B cell (primary cell): ENCODE measurements at regions not wholly inside any gene's neighbourhood (a gene's known extent, or its start where the extent isn't known, plus 50 kb on each side); places are given as distances from the start of the nearest gene placed in this dataset.

ENCODE experiments used
- ATAC-seq: fragments of 200-7000 bp; cut with Tn5 transposase; one replicate; pipeline ENCODE4 v1.10.0; 2021; ENCODE audit warnings: low read depth, mild to moderate bottlenecking, moderate number of reproducible peaks, moderate library complexity
- CTCF ChIA-PET: fragments of 350-600 bp; sonication (Branson Sonifier 250); formaldehyde crosslinking; loops from one replicate; lab custom pipeline; 2021; ENCODE audit warnings: antibody characterized with exemption, inconsistent platforms; lab: Charles Lee
- POLR2A ChIA-PET: fragments of 350-600 bp; sonication (Branson Sonifier 250); formaldehyde crosslinking; loops from one replicate; lab custom pipeline; 2021; ENCODE audit warnings: antibody characterized with exemption; lab: Charles Lee
- DNase-seq: peaks from one replicate; pipeline ENCODE4 v3.0.0; 2013
- H2AFZ ChIP-seq: 2 replicates; pipeline ENCODE4 v1.6.1; 2012; ENCODE audit warnings: mild to moderate bottlenecking, low read depth, low read length; ENCODE audit not compliant: insufficient read depth, poor library complexity, severe bottlenecking
- H3K27ac ChIP-seq, 2 donors: 1 replicate in 1 of 2; 2 replicates in 1 of 2; pipeline ENCODE4 v1.5.1; 2012 to 2013; ENCODE audit warnings: low read length in 2 of 2, mild to moderate bottlenecking in 2 of 2, moderate library complexity in 1 of 2
- H3K27me3 ChIP-seq, 4 experiments: fragments of 200-600 bp in 1 of 4; sonication (generic) in 1 of 4; replicated peaks in 1 of 4; 1 replicate in 2 of 4; 2 replicates in 2 of 4; pipeline versions ENCODE4 v1.6.1 to v1.7.0; 2013 to 2016; ENCODE audit warnings: low read length in 3 of 4, mild to moderate bottlenecking in 2 of 4, mixed read lengths in 1 of 4, moderate library complexity in 1 of 4; ENCODE audit not compliant: insufficient read depth in 4 of 4, control insufficient read depth in 3 of 4; ENCODE audit errors: control extremely low read depth in 1 of 4
- H3K36me3 ChIP-seq, 2 experiments: replicated peaks in 1 of 2; 1 replicate in 1 of 2; 2 replicates in 1 of 2; pipeline versions ENCODE4 v1.6.1 to v1.7.1; 2013; ENCODE audit warnings: low read length in 1 of 2; ENCODE audit not compliant: insufficient read depth in 2 of 2, control insufficient read depth in 1 of 2; ENCODE audit errors: control extremely low read depth in 1 of 2, extremely low read depth in 1 of 2
- H3K4me1 ChIP-seq, 2 donors: fragments of 200-600 bp in 1 of 2; sonication (generic) in 1 of 2; 1 replicate in 1 of 2; 2 replicates in 1 of 2; pipeline versions ENCODE4 v1.5.1 to v1.6.1; 2013 to 2017; ENCODE audit warnings: low read length in 2 of 2; ENCODE audit not compliant: control insufficient read depth in 2 of 2, insufficient read depth in 2 of 2
- H3K4me2 ChIP-seq: replicated peaks from 2 replicates; pipeline ENCODE3; 2012; ENCODE audit warnings: mild to moderate bottlenecking, low read depth, low read length; ENCODE audit not compliant: poor library complexity, severe bottlenecking
- H3K4me3 ChIP-seq, 5 experiments: fragments of 200-600 bp in 1 of 5; sonication (generic) in 1 of 5; 1 replicate in 3 of 5; 2 replicates in 2 of 5; pipeline versions ENCODE4 v1.5.1 to v1.7.0; 2011 to 2016; ENCODE audit warnings: low read length in 4 of 5, mild to moderate bottlenecking in 4 of 5, low read depth in 2 of 5, control low read depth in 1 of 5, moderate library complexity in 1 of 5; ENCODE audit not compliant: insufficient read depth in 1 of 5; ENCODE audit errors: control extremely low read depth in 1 of 5, extremely low read depth in 1 of 5
- H3K79me2 ChIP-seq: fragments of 200-600 bp; sonication (generic); one replicate; pipeline ENCODE4 v1.6.0; 2016; ENCODE audit warnings: low read length; ENCODE audit not compliant: control insufficient read depth, insufficient read depth
- H3K9ac ChIP-seq: fragments of 200-600 bp; sonication (generic); 2 replicates; pipeline ENCODE4 v1.6.1; 2017; ENCODE audit warnings: mild to moderate bottlenecking, low read length, moderate library complexity
- H3K9me3 ChIP-seq, 3 donors: one replicate each; pipeline versions ENCODE4 v1.6.1 to v1.7.1; 2013; ENCODE audit warnings: low read length in 2 of 3; ENCODE audit not compliant: control insufficient read depth in 2 of 3, insufficient read depth in 1 of 3; ENCODE audit errors: control extremely low read depth in 1 of 3
- H4K20me1 ChIP-seq: 2 replicates; pipeline ENCODE4 v1.6.0; 2012; ENCODE audit warnings: mild to moderate bottlenecking, low read length; ENCODE audit not compliant: insufficient read depth, control insufficient read depth, poor library complexity, severe bottlenecking
- H3K27ac Mint-ChIP-seq: one replicate; pipeline ENCODE4 v1.8.0; 2021; ENCODE audit warnings: mixed read lengths
- H3K27me3 Mint-ChIP-seq: one replicate; pipeline ENCODE4 v1.8.0; 2021; ENCODE audit warnings: mixed read lengths
- H3K4me1 Mint-ChIP-seq: one replicate; pipeline ENCODE4 v1.8.0; 2021; ENCODE audit warnings: mixed read lengths
- H3K4me3 Mint-ChIP-seq: one replicate; pipeline ENCODE4 v1.8.0; 2021; ENCODE audit warnings: mixed read lengths
- H3K9me3 Mint-ChIP-seq: one replicate; pipeline ENCODE4 v1.8.0; 2022; ENCODE audit warnings: mixed read lengths; ENCODE audit not compliant: insufficient read depth
- EZH2 ChIP-seq: IDR thresholded peaks from 2 replicates; pipeline ENCODE4 v1.6.1; 2012; ENCODE audit warnings: borderline replicate concordance, low read depth, mild to moderate bottlenecking, moderate library complexity, low read length; ENCODE audit not compliant: insufficient read depth, poor library complexity, severe bottlenecking
- WGBS: methylation state at CpG from one replicate; pipeline ENCODE4 v1.1.5; 2013; ENCODE audit warnings: missing lambda C conversion rate; ENCODE audit not compliant: insufficient coverage; 5-methylcytosine and 5-hydroxymethylcytosine counted together
- intact Hi-C: fragments of 100-400 bp; cut with micrococcal nuclease; formaldehyde crosslinking; loops from one replicate; pipeline ENCODE4 v1.10.0; 2022
- TF ChIP-seq, protein P1 (sequence below): fragments of 200-600 bp; IDR thresholded peaks from one replicate; pipeline ENCODE4 v1.8.0; 2022; ENCODE audit warnings: antibody characterized with exemption, mild to moderate bottlenecking

GRCh38 chr4:122293374-122294365, 85.1 kb upstream of the ADAD1 start:
- H3K79me2 ChIP-seq, result no peaks in the 10 kb centered on the region
- H3K4me3 Mint-ChIP-seq, result no peak overlapping the region
- intact Hi-C loops, result no loop called here
- no peaks in the 10 kb centered on the region for H3K4me1 Mint-ChIP-seq
- no peaks in the 10 kb centered on the region for H3K27me3 Mint-ChIP-seq
- peaks cover 1% of the 10 kb centered on the region for H3K9me3 Mint-ChIP-seq
- H2AFZ ChIP-seq, result no peak overlapping the region
- no peaks in the 10 kb centered on the region for H3K4me1 ChIP-seq
- TF ChIP-seq, protein P1, sequence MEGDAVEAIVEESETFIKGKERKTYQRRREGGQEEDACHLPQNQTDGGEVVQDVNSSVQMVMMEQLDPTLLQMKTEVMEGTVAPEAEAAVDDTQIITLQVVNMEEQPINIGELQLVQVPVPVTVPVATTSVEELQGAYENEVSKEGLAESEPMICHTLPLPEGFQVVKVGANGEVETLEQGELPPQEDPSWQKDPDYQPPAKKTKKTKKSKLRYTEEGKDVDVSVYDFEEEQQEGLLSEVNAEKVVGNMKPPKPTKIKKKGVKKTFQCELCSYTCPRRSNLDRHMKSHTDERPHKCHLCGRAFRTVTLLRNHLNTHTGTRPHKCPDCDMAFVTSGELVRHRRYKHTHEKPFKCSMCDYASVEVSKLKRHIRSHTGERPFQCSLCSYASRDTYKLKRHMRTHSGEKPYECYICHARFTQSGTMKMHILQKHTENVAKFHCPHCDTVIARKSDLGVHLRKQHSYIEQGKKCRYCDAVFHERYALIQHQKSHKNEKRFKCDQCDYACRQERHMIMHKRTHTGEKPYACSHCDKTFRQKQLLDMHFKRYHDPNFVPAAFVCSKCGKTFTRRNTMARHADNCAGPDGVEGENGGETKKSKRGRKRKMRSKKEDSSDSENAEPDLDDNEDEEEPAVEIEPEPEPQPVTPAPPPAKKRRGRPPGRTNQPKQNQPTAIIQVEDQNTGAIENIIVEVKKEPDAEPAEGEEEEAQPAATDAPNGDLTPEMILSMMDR, result no peak
- no peak for TF ChIP-seq EZH2
- no peak for ATAC-seq
- no peaks in the 10 kb centered on the region for H3K27me3 ChIP-seq
- H3K27ac Mint-ChIP-seq, result no peak overlapping the region
- ChIA-PET CTCF (interaction anchor here (0.7 kb wide), 1 partner anchor 12 kb away, joined by 3 read pairs; no protein-coding TSS in a partner anchor), POLR2A (no interaction called here)
- H3K4me3 ChIP-seq, result no peak overlapping the region
- no peak overlapping the region for H3K4me2 ChIP-seq
- H3K9me3 ChIP-seq, result no peaks in the 10 kb centered on the region
- no peak for DNase-seq
- no peak overlapping the region for H3K27ac ChIP-seq
- WGBS, result 100% methylated on average over 12 of the region's 12 CpGs
- peaks cover 6 to 32% of the 10 kb centered on the region in 2 experiments for H3K36me3 ChIP-seq
- no peak overlapping the region for H3K9ac ChIP-seq
- H4K20me1 ChIP-seq, result no peaks in the 10 kb centered on the region

DNA sequence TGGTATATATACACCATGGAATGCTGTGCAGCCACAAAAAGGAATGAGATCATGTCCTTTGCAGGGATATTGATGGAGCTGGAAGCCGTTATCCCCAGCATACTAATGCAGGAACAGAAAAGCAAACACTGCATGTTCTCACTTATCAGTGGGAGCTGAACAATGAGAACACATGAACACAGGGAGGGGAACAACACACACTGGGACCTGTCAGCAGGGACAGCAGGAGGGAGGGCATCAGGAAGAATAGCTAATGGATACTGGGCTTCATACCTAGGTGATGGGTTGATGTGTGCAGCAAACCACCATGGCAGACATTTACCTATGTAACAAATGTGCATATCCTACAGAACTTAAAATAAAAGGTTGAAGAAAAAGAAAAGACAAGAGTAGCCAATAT, 81.1 kb upstream of the ADAD1 start:
- ChIA-PET POLR2A (no interaction called here), CTCF (no interaction called here)
- H3K79me2 ChIP-seq, result no peaks in the 10 kb centered on the region
- H3K9ac ChIP-seq, result no peak overlapping the region
- H3K27ac ChIP-seq, result no peak overlapping the region
- no peak overlapping the region for H3K4me2 ChIP-seq
- no CpG with 5 or more reads among the region's 1 CpG for WGBS
- no peak overlapping the region for H2AFZ ChIP-seq
- Mint-ChIP-seq H3K4me1 (no peaks in the 10 kb centered on the region), H3K27ac (no peak overlapping the region), H3K27me3 (no peaks in the 10 kb centered on the region), H3K9me3 (peaks cover 1% of the 10 kb centered on the region), H3K4me3 (no peak overlapping the region)
- H3K27me3 ChIP-seq, result no peaks in the 10 kb centered on the region
- no peak overlapping the region for H3K4me3 ChIP-seq
- H3K4me1 ChIP-seq, result no peaks in the 10 kb centered on the region
- intact Hi-C loops, result no loop called here
- DNase-seq (no peak), ATAC-seq (no peak)
- H3K36me3 ChIP-seq, result peaks cover 0 to 16% of the 10 kb centered on the region in 2 experiments
- H4K20me1 ChIP-seq, result no peaks in the 10 kb centered on the region
- H3K9me3 ChIP-seq, result no peaks in the 10 kb centered on the region
- TF ChIP-seq, protein P1, result no peak
- TF ChIP-seq EZH2, result no peak
